ENCODE measurements at regions not wholly inside any gene's neighbourhood (a gene's known extent, or its start where the extent isn't known, plus 50 kb on each side); places are given as distances from the start of the nearest gene placed in this dataset.

GRCh38 chr3:117126946-117127546 lies 417.5 kb downstream of the TUSC7 start:
- no peak for DNase-seq

- DNase-seq: no peak
Measured at GRCh38 chr3:117128133-117128532, 418.6 kb downstream of the TUSC7 start.

GRCh38 chr3:117128872-117129271 lies 419.3 kb downstream of the TUSC7 start:
- DNase-seq: no peak

- no peak for DNase-seq
Measured at GRCh38 chr3:117129516-117129915, 419.9 kb downstream of the TUSC7 start.

GRCh38 chr3:117130222-117130621 lies 420.6 kb downstream of the TUSC7 start:
- DNase-seq: no peak

GRCh38 chr3:117131259-117131658 lies 421.7 kb downstream of the TUSC7 start:
- DNase-seq: no peak

GRCh38 chr3:117133066-117133465 lies 423.5 kb downstream of the TUSC7 start:
- no peak for DNase-seq

- no peak for DNase-seq
Measured at GRCh38 chr3:117135207-117135606, 425.6 kb downstream of the TUSC7 start.

- no peak for DNase-seq
Measured at GRCh38 chr3:117136003-117136402, 426.4 kb downstream of the TUSC7 start.

GRCh38 chr3:117137065-117137464 lies 427.5 kb downstream of the TUSC7 start:
- no peak for DNase-seq

GRCh38 chr3:117139681-117140080 lies 430.1 kb downstream of the TUSC7 start:
- DNase-seq: no peak

GRCh38 chr3:117141812-117142211 lies 432.2 kb downstream of the TUSC7 start:
- DNase-seq: no peak

GRCh38 chr3:117144853-117145252 lies 435.3 kb downstream of the TUSC7 start:
- DNase-seq: peak; percentile 22 to 64 (median 38)

GRCh38 chr3:117145677-117146076 lies 436.1 kb downstream of the TUSC7 start:
- DNase-seq: peak in 1 of 3 donors; percentile 16

- no peak for DNase-seq
Measured at GRCh38 chr3:117146571-117146970, 437.0 kb downstream of the TUSC7 start.

GRCh38 chr3:117149584-117149983 lies 440.0 kb downstream of the TUSC7 start:
- DNase-seq: no peak

GRCh38 chr3:117150628-117151027 lies 441.0 kb downstream of the TUSC7 start:
- no peak for DNase-seq

GRCh38 chr3:117160176-117160575 lies 450.6 kb downstream of the TUSC7 start:
- DNase-seq: no peak

- no peak for DNase-seq
Measured at GRCh38 chr3:117161816-117162215, 452.2 kb downstream of the TUSC7 start.

- DNase-seq: no peak
Measured at GRCh38 chr3:117165176-117165575, 455.6 kb downstream of the TUSC7 start.

- no peak for DNase-seq
Measured at GRCh38 chr3:117165601-117166051, 456.0 kb downstream of the TUSC7 start.

- DNase-seq: no peak
Measured at GRCh38 chr3:117168896-117169295, 459.3 kb downstream of the TUSC7 start.

GRCh38 chr3:117170094-117170493 lies 460.5 kb downstream of the TUSC7 start:
- DNase-seq: no peak

- no peak for DNase-seq
Measured at GRCh38 chr3:117171124-117171523, 461.5 kb downstream of the TUSC7 start.
